ENCODE measurements at regions not wholly inside any gene's neighbourhood (a gene's known extent, or its start where the extent isn't known, plus 50 kb on each side); places are given as distances from the start of the nearest gene placed in this dataset.

DNA sequence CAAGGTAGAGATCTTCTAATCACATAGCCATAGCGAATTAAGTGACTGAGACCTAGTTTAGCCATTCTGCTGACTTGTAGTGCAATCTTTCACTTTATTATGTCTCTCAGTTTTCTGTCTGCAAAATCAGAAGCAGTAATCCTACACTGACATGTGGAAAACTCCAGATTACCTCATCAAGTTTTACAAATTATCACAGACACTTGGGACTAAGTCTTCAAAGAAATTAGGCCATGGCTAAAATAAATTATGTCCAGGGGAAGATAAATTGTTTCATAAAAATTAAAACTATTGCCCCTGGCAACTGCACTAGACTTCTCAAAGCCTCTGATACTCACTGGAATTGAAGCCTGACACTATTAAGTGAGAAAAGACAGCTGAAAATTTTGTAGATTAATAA is 129.9 kb upstream of the RGMB start:
- TF ChIP-seq, protein P1, sequence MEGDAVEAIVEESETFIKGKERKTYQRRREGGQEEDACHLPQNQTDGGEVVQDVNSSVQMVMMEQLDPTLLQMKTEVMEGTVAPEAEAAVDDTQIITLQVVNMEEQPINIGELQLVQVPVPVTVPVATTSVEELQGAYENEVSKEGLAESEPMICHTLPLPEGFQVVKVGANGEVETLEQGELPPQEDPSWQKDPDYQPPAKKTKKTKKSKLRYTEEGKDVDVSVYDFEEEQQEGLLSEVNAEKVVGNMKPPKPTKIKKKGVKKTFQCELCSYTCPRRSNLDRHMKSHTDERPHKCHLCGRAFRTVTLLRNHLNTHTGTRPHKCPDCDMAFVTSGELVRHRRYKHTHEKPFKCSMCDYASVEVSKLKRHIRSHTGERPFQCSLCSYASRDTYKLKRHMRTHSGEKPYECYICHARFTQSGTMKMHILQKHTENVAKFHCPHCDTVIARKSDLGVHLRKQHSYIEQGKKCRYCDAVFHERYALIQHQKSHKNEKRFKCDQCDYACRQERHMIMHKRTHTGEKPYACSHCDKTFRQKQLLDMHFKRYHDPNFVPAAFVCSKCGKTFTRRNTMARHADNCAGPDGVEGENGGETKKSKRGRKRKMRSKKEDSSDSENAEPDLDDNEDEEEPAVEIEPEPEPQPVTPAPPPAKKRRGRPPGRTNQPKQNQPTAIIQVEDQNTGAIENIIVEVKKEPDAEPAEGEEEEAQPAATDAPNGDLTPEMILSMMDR (IDR thresholded peaks at IDR 0.05): no peak
- no peak for TF ChIP-seq POLR2A (IDR thresholded peaks at IDR 0.05)
